H9 (cell line): ENCODE measurements at regions not wholly inside any gene's neighbourhood (a gene's known extent, or its start where the extent isn't known, plus 50 kb on each side); places are given as distances from the start of the nearest gene placed in this dataset.

Experiments
- DNase-seq: peaks from one replicate; pipeline ENCODE4 v3.0.0-alpha.2; 2017
- H2AFZ ChIP-seq: one replicate; pipeline ENCODE4 v1.6.1; 2013; ENCODE audit warnings: mild to moderate bottlenecking, low read length, control low read depth, moderate library complexity
- H2AK5ac ChIP-seq: 2 replicates; pipeline ENCODE4 v1.6.1; 2013; ENCODE audit warnings: low read length, control low read depth, mixed read lengths; ENCODE audit not compliant: insufficient read length
- H2BK120ac ChIP-seq: one replicate; pipeline ENCODE4 v1.6.1; 2013; ENCODE audit warnings: low read depth, mild to moderate bottlenecking, low read length, control low read depth, inconsistent platforms; ENCODE audit not compliant: poor library complexity, severe bottlenecking
- H2BK12ac ChIP-seq: 2 replicates; pipeline ENCODE4 v1.6.1; 2013; ENCODE audit warnings: low read length, control low read depth, mixed read lengths, low read depth; ENCODE audit not compliant: insufficient read length
- H2BK15ac ChIP-seq: 2 replicates; pipeline ENCODE4 v1.6.1; 2013; ENCODE audit warnings: low read depth, low read length, control low read depth
- H2BK20ac ChIP-seq: one replicate; pipeline ENCODE4 v1.6.1; 2013; ENCODE audit warnings: low read depth, mild to moderate bottlenecking, low read length, control low read depth, inconsistent platforms; ENCODE audit not compliant: poor library complexity, severe bottlenecking
- H2BK5ac ChIP-seq: 2 replicates; pipeline ENCODE4 v1.6.1; 2013; ENCODE audit warnings: low read length, control low read depth, mixed read lengths; ENCODE audit not compliant: insufficient read length
- H3K14ac ChIP-seq: 2 replicates; pipeline ENCODE4 v1.6.1; 2013; ENCODE audit warnings: low read length, control low read depth; ENCODE audit not compliant: insufficient read depth
- H3K18ac ChIP-seq: 2 replicates; pipeline ENCODE4 v1.6.1; 2013; ENCODE audit warnings: low read depth, mild to moderate bottlenecking, mixed read lengths, low read length, control low read depth; ENCODE audit not compliant: insufficient read length
- H3K23ac ChIP-seq: 2 replicates; pipeline ENCODE4 v1.6.1; 2013; ENCODE audit warnings: low read length, control low read depth, mixed read lengths, low read depth; ENCODE audit not compliant: insufficient read length
- H3K23me2 ChIP-seq: 2 replicates; pipeline ENCODE4 v1.6.1; 2013; ENCODE audit warnings: low read depth, mild to moderate bottlenecking, mixed read lengths, low read length, control low read depth; ENCODE audit not compliant: insufficient read length, poor library complexity, severe bottlenecking
- H3K27ac ChIP-seq: 2 replicates; pipeline ENCODE4 v1.5.1; 2013; ENCODE audit warnings: low read length, control low read depth, mixed read lengths, low read depth; ENCODE audit not compliant: insufficient read length
- H3K27me3 ChIP-seq: 2 replicates; pipeline ENCODE4 v1.6.1; 2013; ENCODE audit warnings: low read length, control low read depth, inconsistent platforms; ENCODE audit not compliant: insufficient read depth
- H3K4ac ChIP-seq: 2 replicates; pipeline ENCODE4 v1.6.1; 2013; ENCODE audit warnings: low read depth, mild to moderate bottlenecking, control low read depth, inconsistent platforms, low read length, moderate library complexity
- H3K4me1 ChIP-seq: 2 replicates; pipeline ENCODE4 v1.6.1; 2013; ENCODE audit warnings: low read length, control low read depth, inconsistent platforms; ENCODE audit not compliant: insufficient read depth
- H3K4me2 ChIP-seq: 2 replicates; pipeline ENCODE4 v1.6.1; 2013; ENCODE audit warnings: low read length, control low read depth, mixed read lengths; ENCODE audit not compliant: insufficient read length, insufficient read depth
- H3K56ac ChIP-seq: 2 replicates; pipeline ENCODE4 v1.6.1; 2013; ENCODE audit warnings: low read depth, mild to moderate bottlenecking, mixed read lengths, low read length, control low read depth; ENCODE audit not compliant: insufficient read length
- H3K79me1 ChIP-seq: 2 replicates; pipeline ENCODE4 v1.6.1; 2013; ENCODE audit warnings: low read depth, mild to moderate bottlenecking, moderate library complexity, low read length, control low read depth, inconsistent platforms; ENCODE audit not compliant: insufficient read depth, poor library complexity, severe bottlenecking
- H3K79me2 ChIP-seq: 2 replicates; pipeline ENCODE4 v1.6.1; 2013; ENCODE audit warnings: low read length, control low read depth, inconsistent platforms; ENCODE audit not compliant: insufficient read depth
- H3K9ac ChIP-seq: 2 replicates; pipeline ENCODE4 v1.6.1; 2013; ENCODE audit warnings: low read length, control low read depth, mixed read lengths; ENCODE audit not compliant: insufficient read length; ENCODE audit errors: extremely low read depth
- H3K9me3 ChIP-seq: one replicate; pipeline ENCODE4 v1.6.1; 2013; ENCODE audit warnings: low read depth, low read length, inconsistent platforms; ENCODE audit not compliant: control insufficient read depth
- H3T11ph ChIP-seq: one replicate; pipeline ENCODE4 v1.6.1; 2013; ENCODE audit warnings: mild to moderate bottlenecking, low read length, control low read depth, inconsistent platforms
- H4K20me1 ChIP-seq: one replicate; pipeline ENCODE4 v1.6.1; 2013; ENCODE audit not compliant: control insufficient read depth, insufficient read length, insufficient read depth
- H4K5ac ChIP-seq: 2 replicates; pipeline ENCODE4 v1.6.1; 2013; ENCODE audit warnings: low read depth, mild to moderate bottlenecking, mixed read lengths, low read length, control low read depth; ENCODE audit not compliant: insufficient read length
- H4K8ac ChIP-seq: replicated peaks from 2 replicates; pipeline ENCODE4 v1.6.1; 2013; ENCODE audit warnings: low read length, control low read depth, mixed read lengths, low read depth; ENCODE audit not compliant: insufficient read length
- H4K91ac ChIP-seq: 2 replicates; pipeline ENCODE4 v1.6.1; 2013; ENCODE audit warnings: low read depth, mild to moderate bottlenecking, moderate library complexity, mixed read lengths, low read length, control low read depth; ENCODE audit not compliant: insufficient read length
- H3K27ac Mint-ChIP-seq, 3 experiments: 2 replicates in 2 of 3; 3 replicates in 1 of 3; pipeline ENCODE4 v1.8.0; 2020 to 2021; ENCODE audit warnings: mixed read lengths in 3 of 3, mild to moderate bottlenecking in 1 of 3, moderate library complexity in 1 of 3
- H3K27me3 Mint-ChIP-seq: 2 replicates; pipeline ENCODE4 v1.8.0; 2021; ENCODE audit warnings: low read depth, mild to moderate bottlenecking, moderate library complexity, mixed read lengths
- H3K36me3 Mint-ChIP-seq, 3 experiments: 2 replicates in 2 of 3; 3 replicates in 1 of 3; pipeline ENCODE4 v1.8.0; 2020 to 2021; ENCODE audit warnings: low read depth in 3 of 3, mixed read lengths in 3 of 3; ENCODE audit not compliant: insufficient read depth in 1 of 3
- H3K4me1 Mint-ChIP-seq, 2 experiments: 2 replicates each; pipeline ENCODE4 v1.8.0; 2020; ENCODE audit warnings: mixed read lengths in 2 of 2
- H3K4me3 Mint-ChIP-seq, 2 experiments: 2 replicates in 1 of 2; 3 replicates in 1 of 2; pipeline ENCODE4 v1.8.0; 2020 to 2021; ENCODE audit warnings: mild to moderate bottlenecking in 2 of 2, mixed read lengths in 2 of 2, moderate library complexity in 1 of 2
- H3K9me3 Mint-ChIP-seq, 2 experiments: 2 replicates in 1 of 2; 3 replicates in 1 of 2; pipeline ENCODE4 v1.8.0; 2020; ENCODE audit warnings: mild to moderate bottlenecking in 2 of 2, mixed read lengths in 2 of 2, moderate library complexity in 1 of 2
- CTCF ChIP-seq: fragments of 200-600 bp; sonication (generic); conservative IDR thresholded peaks from 3 replicates; pipeline ENCODE4 v1.8.0; 2021; ENCODE audit warnings: antibody characterized with exemption, mild to moderate bottlenecking
- WGBS: extraction: QIAGEN DNeasy Blood & Tissue Kit; methylation state at CpG from one replicate; pipeline ENCODE4 v1.1.7; 2013; ENCODE audit warnings: missing lambda C conversion rate, low lambda C conversion rate, mixed read lengths; ENCODE audit not compliant: insufficient read length; ENCODE audit errors: extremely low coverage; 5-methylcytosine and 5-hydroxymethylcytosine counted together

- no peak overlapping the region for H2BK15ac ChIP-seq
- no peak overlapping the region for H3K23ac ChIP-seq
- no peak overlapping the region for H2BK120ac ChIP-seq
- H3K79me2 ChIP-seq, result no peaks in the 10 kb centered on the region
- no peak overlapping the region for H3K14ac ChIP-seq
- no peaks in the 10 kb centered on the region for H4K20me1 ChIP-seq
- H2BK5ac ChIP-seq, result no peak overlapping the region
- H3K4me1 ChIP-seq, result no peaks in the 10 kb centered on the region
- no peaks in the 10 kb centered on the region for H3K79me1 ChIP-seq
- H3K4me1 Mint-ChIP-seq, result 0 out of 4 replicates have a peak, but pooled peaks cover 0 to 3% of the 10 kb centered on the region in 2 experiments
- no peaks in the 10 kb centered on the region for H3K9me3 Mint-ChIP-seq
- H3K4me2 ChIP-seq, result no peak overlapping the region
- no peaks in the 10 kb centered on the region for H3K9me3 ChIP-seq
- no peak overlapping the region for H4K8ac ChIP-seq
- no peak overlapping the region for H3K9ac ChIP-seq
- no peaks in the 10 kb centered on the region; a peak in 1 of 7 replicates for H3K36me3 Mint-ChIP-seq
- no peak overlapping the region for H3K4ac ChIP-seq
- no peak overlapping the region for H2AFZ ChIP-seq
- no peak overlapping the region for H4K5ac ChIP-seq
- no peak for TF ChIP-seq CTCF
- no CpG with 5 or more reads among the region's 5 CpGs for WGBS
- H2BK20ac ChIP-seq, result no peak overlapping the region
- no peak overlapping the region for H3K27ac ChIP-seq
- H3K27me3 Mint-ChIP-seq, result peaks cover 5% of the 10 kb centered on the region
- no peak overlapping the region for H2AK5ac ChIP-seq
- no peak overlapping the region for H4K91ac ChIP-seq
- H2BK12ac ChIP-seq, result no peak overlapping the region
- no peak overlapping the region for H3T11ph ChIP-seq
- H3K56ac ChIP-seq, result no peak overlapping the region
- no peak overlapping the region for H3K18ac ChIP-seq
- no peaks in the 10 kb centered on the region for H3K23me2 ChIP-seq
- H3K27ac Mint-ChIP-seq, result no peak overlapping the region
- no peak overlapping the region for H3K4me3 Mint-ChIP-seq
- DNase-seq, result no peak
- H3K27me3 ChIP-seq, result no peaks in the 10 kb centered on the region
Observed at GRCh38 chr2:217742841-217743240, 260.0 kb downstream of the TNS1 start.
